ENCODE measurements at regions not wholly inside any gene's neighbourhood (a gene's known extent, or its start where the extent isn't known, plus 50 kb on each side); places are given as distances from the start of the nearest gene placed in this dataset.

DNA sequence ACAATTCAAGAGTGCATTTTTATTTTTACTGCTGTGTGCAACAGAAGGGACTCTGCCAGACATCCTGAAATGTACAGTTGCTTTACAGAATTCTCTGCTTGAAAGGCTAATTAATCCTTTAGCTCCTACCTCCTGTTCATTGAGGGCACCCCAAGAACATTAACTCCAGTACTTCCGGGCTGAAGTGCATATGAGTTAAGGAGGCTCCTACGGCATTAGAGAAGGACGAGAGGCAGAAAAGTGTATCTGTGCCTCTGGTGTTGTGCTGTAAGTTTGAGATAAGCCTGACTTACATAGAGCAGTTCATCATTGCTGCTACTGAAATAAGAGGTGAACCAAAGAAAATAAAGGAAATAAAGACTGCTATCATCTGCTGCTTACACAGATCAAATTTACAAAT is 609.3 kb upstream of the ADGRB3 start:
- TF ChIP-seq, protein P1, sequence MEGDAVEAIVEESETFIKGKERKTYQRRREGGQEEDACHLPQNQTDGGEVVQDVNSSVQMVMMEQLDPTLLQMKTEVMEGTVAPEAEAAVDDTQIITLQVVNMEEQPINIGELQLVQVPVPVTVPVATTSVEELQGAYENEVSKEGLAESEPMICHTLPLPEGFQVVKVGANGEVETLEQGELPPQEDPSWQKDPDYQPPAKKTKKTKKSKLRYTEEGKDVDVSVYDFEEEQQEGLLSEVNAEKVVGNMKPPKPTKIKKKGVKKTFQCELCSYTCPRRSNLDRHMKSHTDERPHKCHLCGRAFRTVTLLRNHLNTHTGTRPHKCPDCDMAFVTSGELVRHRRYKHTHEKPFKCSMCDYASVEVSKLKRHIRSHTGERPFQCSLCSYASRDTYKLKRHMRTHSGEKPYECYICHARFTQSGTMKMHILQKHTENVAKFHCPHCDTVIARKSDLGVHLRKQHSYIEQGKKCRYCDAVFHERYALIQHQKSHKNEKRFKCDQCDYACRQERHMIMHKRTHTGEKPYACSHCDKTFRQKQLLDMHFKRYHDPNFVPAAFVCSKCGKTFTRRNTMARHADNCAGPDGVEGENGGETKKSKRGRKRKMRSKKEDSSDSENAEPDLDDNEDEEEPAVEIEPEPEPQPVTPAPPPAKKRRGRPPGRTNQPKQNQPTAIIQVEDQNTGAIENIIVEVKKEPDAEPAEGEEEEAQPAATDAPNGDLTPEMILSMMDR (conservative IDR thresholded peaks at IDR 0.05; ENCODE audit: low read depth, low read length), result no peak
- no peak for TF ChIP-seq EZH2 (IDR thresholded peaks at IDR 0.05; ENCODE audit: low read length, unreplicated experiment)
